Transverse colon (tissue), 4 donors: ENCODE measurements at regions not wholly inside any gene's neighbourhood (a gene's known extent, or its start where the extent isn't known, plus 50 kb on each side); places are given as distances from the start of the nearest gene placed in this dataset.

Experiments used
- POLR2AphosphoS5 ChIP-seq, 3 donors: sonication (generic); formaldehyde crosslinking; IDR thresholded peaks; one replicate each; pipeline ENCODE4 v1.6.1; 2016; ENCODE audit warnings: antibody characterized with exemption in 3 of 3
- TF ChIP-seq, protein P1 (sequence below), 5 experiments: fragments of 200-600 bp in 3 of 5; fragments of 450-650 bp in 2 of 5; sonication (generic) in 3 of 5; IDR thresholded peaks; 1 replicate in 2 of 5; 2 replicates in 3 of 5; pipeline ENCODE4 v1.5.1; 2016 to 2017; ENCODE audit warnings: antibody characterized with exemption in 5 of 5, inconsistent platforms in 3 of 5, mild to moderate bottlenecking in 2 of 5, moderate library complexity in 1 of 5

- no peak for TF ChIP-seq POLR2AphosphoS5 (IDR thresholded peaks at IDR 0.05)
- TF ChIP-seq, protein P1, sequence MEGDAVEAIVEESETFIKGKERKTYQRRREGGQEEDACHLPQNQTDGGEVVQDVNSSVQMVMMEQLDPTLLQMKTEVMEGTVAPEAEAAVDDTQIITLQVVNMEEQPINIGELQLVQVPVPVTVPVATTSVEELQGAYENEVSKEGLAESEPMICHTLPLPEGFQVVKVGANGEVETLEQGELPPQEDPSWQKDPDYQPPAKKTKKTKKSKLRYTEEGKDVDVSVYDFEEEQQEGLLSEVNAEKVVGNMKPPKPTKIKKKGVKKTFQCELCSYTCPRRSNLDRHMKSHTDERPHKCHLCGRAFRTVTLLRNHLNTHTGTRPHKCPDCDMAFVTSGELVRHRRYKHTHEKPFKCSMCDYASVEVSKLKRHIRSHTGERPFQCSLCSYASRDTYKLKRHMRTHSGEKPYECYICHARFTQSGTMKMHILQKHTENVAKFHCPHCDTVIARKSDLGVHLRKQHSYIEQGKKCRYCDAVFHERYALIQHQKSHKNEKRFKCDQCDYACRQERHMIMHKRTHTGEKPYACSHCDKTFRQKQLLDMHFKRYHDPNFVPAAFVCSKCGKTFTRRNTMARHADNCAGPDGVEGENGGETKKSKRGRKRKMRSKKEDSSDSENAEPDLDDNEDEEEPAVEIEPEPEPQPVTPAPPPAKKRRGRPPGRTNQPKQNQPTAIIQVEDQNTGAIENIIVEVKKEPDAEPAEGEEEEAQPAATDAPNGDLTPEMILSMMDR (IDR thresholded peaks at IDR 0.05), result peak; percentile 18 to 46 (median 36)
Measured at GRCh38 chr6:85923013-85923430, 280.3 kb upstream of the SYNCRIP start.
